IMR-90 (cell line): ENCODE measurements at regions not wholly inside any gene's neighbourhood (a gene's known extent, or its start where the extent isn't known, plus 50 kb on each side); places are given as distances from the start of the nearest gene placed in this dataset.

Experiments used
- ATAC-seq: fragments of 200-7000 bp; cut with Tn5 transposase; 2 replicates; pipeline ENCODE4 v1.9.1; 2020; ENCODE audit warnings: low read depth, mild to moderate bottlenecking, moderate library complexity
- BruUV-seq: library from RNA; stranded (reverse); fragments of 400-500 nt; replicated peaks from 2 replicates; lab custom pipeline; 2021; lab: Mats Ljungman, UMichigan
- CTCF ChIA-PET: fragments of 300-600 bp; formaldehyde crosslinking; extraction: SDS; loops from one replicate; lab custom pipeline; 2021; ENCODE audit warnings: antibody characterized with exemption; lab: Yijun Ruan, JAX
- POLR2A ChIA-PET: fragments of 300-600 bp; sonication (Branson Sonifier 250); formaldehyde crosslinking; loops from one replicate; lab custom pipeline; 2022; ENCODE audit warnings: antibody characterized with exemption; ENCODE audit not compliant: unreplicated experiment; lab: Charles Lee
- DNase-seq: peaks from one replicate; pipeline ENCODE4 v3.0.0; 2013
- H2AFZ ChIP-seq: replicated peaks from 2 replicates; pipeline ENCODE3; 2013; ENCODE audit warnings: low read length, mild to moderate bottlenecking; ENCODE audit not compliant: poor library complexity
- H2AK5ac ChIP-seq: 2 replicates; pipeline ENCODE4 v1.6.1; 2013; ENCODE audit warnings: low read depth, low read length, inconsistent platforms
- H2AK9ac ChIP-seq: replicated peaks from 2 replicates; pipeline ENCODE3; 2013; ENCODE audit warnings: mild to moderate bottlenecking, low read depth, low read length, moderate library complexity; ENCODE audit not compliant: poor library complexity
- H2BK120ac ChIP-seq: 2 replicates; pipeline ENCODE4 v1.6.1; 2013; ENCODE audit warnings: low read depth, low read length, inconsistent platforms
- H2BK15ac ChIP-seq: 3 replicates; pipeline ENCODE4 v1.6.1; 2013; ENCODE audit warnings: low read depth, low read length, inconsistent platforms
- H2BK20ac ChIP-seq: 2 replicates; pipeline ENCODE4 v1.6.1; 2013; ENCODE audit warnings: low read depth, mild to moderate bottlenecking, inconsistent platforms, low read length, moderate library complexity
- H2BK5ac ChIP-seq: 2 replicates; pipeline ENCODE4 v1.6.1; 2013; ENCODE audit warnings: mild to moderate bottlenecking, low read depth, low read length, inconsistent platforms; ENCODE audit not compliant: poor library complexity, severe bottlenecking
- H3K14ac ChIP-seq: replicated peaks from 2 replicates; pipeline ENCODE4 v1.6.1; 2013; ENCODE audit warnings: low read depth, low read length, inconsistent platforms
- H3K18ac ChIP-seq: 2 replicates; pipeline ENCODE4 v1.6.1; 2013; ENCODE audit warnings: low read depth, low read length, control low read depth
- H3K23ac ChIP-seq: 2 replicates; pipeline ENCODE4 v1.6.1; 2013; ENCODE audit warnings: low read depth, low read length, inconsistent platforms
- H3K27ac ChIP-seq: 2 replicates; pipeline ENCODE4 v1.5.1; 2013; ENCODE audit warnings: mild to moderate bottlenecking, control low read depth, low read length; ENCODE audit not compliant: insufficient read depth
- H3K27me3 ChIP-seq: 2 replicates; pipeline ENCODE4 v1.6.1; 2013; ENCODE audit warnings: low read length; ENCODE audit not compliant: control insufficient read depth, insufficient read depth
- H3K36me3 ChIP-seq: 2 replicates; pipeline ENCODE4 v1.6.1; 2013; ENCODE audit warnings: low read length, mixed read lengths; ENCODE audit not compliant: control insufficient read depth, insufficient read depth
- H3K4ac ChIP-seq: 2 replicates; pipeline ENCODE4 v1.6.1; 2013; ENCODE audit warnings: low read depth, low read length, inconsistent platforms
- H3K4me1 ChIP-seq: 2 replicates; pipeline ENCODE4 v1.6.1; 2013; ENCODE audit warnings: low read length, mixed read lengths; ENCODE audit not compliant: control insufficient read depth, insufficient read depth
- H3K4me2 ChIP-seq: 2 replicates; pipeline ENCODE4 v1.6.1; 2013; ENCODE audit warnings: low read depth, mild to moderate bottlenecking, control low read depth, low read length, moderate library complexity
- H3K4me3 ChIP-seq: 2 replicates; pipeline ENCODE4 v1.5.1; 2013; ENCODE audit warnings: low read depth, mild to moderate bottlenecking, control low read depth, low read length, moderate library complexity; ENCODE audit not compliant: insufficient read depth
- H3K56ac ChIP-seq: 2 replicates; pipeline ENCODE4 v1.6.1; 2013; ENCODE audit warnings: low read length, inconsistent platforms; ENCODE audit not compliant: insufficient read depth; ENCODE audit errors: extremely low read depth
- H3K79me1 ChIP-seq, 2 experiments: 2 replicates each; pipeline ENCODE4 v1.6.1; 2013; ENCODE audit warnings: low read length in 2 of 2, inconsistent platforms in 1 of 2, low read depth in 1 of 2
- H3K9ac ChIP-seq: 2 replicates; pipeline ENCODE4 v1.6.1; 2013; ENCODE audit warnings: low read depth, low read length, control low read depth
- H3K9me1 ChIP-seq: 2 replicates; pipeline ENCODE4 v1.6.1; 2013; ENCODE audit warnings: low read length, inconsistent platforms; ENCODE audit not compliant: insufficient read depth
- H3K9me3 ChIP-seq: 2 replicates; pipeline ENCODE4 v1.6.1; 2013; ENCODE audit warnings: low read length; ENCODE audit not compliant: control insufficient read depth, insufficient read depth
- H4K20me1 ChIP-seq: 2 replicates; pipeline ENCODE4 v1.6.1; 2013; ENCODE audit warnings: low read length, inconsistent platforms; ENCODE audit not compliant: insufficient read depth
- H4K5ac ChIP-seq: 2 replicates; pipeline ENCODE4 v1.6.1; 2013; ENCODE audit warnings: mild to moderate bottlenecking, low read depth, low read length, control low read depth
- H4K8ac ChIP-seq, 2 experiments: 2 replicates each; pipeline ENCODE4 v1.6.1; 2013; ENCODE audit warnings: low read depth in 2 of 2, low read length in 2 of 2, control low read depth in 1 of 2, inconsistent platforms in 1 of 2
- H4K91ac ChIP-seq: 2 replicates; pipeline ENCODE4 v1.6.1; 2013; ENCODE audit warnings: low read depth, low read length, inconsistent platforms; ENCODE audit not compliant: insufficient read depth
- CEBPB ChIP-seq: IDR thresholded peaks from 2 replicates; pipeline ENCODE4 v1.6.1; 2012; ENCODE audit warnings: low read depth, low read length, improper control_type of control experiment
- CTCF ChIP-seq: conservative IDR thresholded peaks from 2 replicates; pipeline ENCODE4 v1.5.1; 2012; ENCODE audit warnings: mild to moderate bottlenecking, low read depth, low read length, improper control_type of control experiment
- ELK1 ChIP-seq: fragments of 150-350 bp; IDR thresholded peaks from 2 replicates; pipeline ENCODE4 v1.6.1; 2016; ENCODE audit warnings: low read depth, mild to moderate bottlenecking, low read length, moderate library complexity, borderline replicate concordance
- FOS ChIP-seq: fragments of 150-350 bp; IDR thresholded peaks from 2 replicates; pipeline ENCODE4 v1.6.1; 2016; ENCODE audit warnings: low read depth, low read length
- MAZ ChIP-seq: IDR thresholded peaks from 2 replicates; pipeline ENCODE4 v1.6.1; 2012; ENCODE audit warnings: low read depth, mild to moderate bottlenecking, low read length, improper control_type of control experiment, moderate library complexity, borderline replicate concordance
- NFE2L2 ChIP-seq: fragments of 150-350 bp; IDR thresholded peaks from 2 replicates; pipeline ENCODE4 v1.6.1; 2016; ENCODE audit warnings: low read depth, mild to moderate bottlenecking, low read length
- USF2 ChIP-seq: fragments of 150-350 bp; IDR thresholded peaks from 2 replicates; pipeline ENCODE4 v1.6.1; 2017; ENCODE audit warnings: mild to moderate bottlenecking, antibody characterized with exemption, low read length, low read depth
- WGBS, 2 experiments: methylation state at CpG; one replicate each; pipeline versions ENCODE4 v1.1.5 to v1.1.7; 2013; ENCODE audit warnings: missing lambda C conversion rate in 2 of 2; ENCODE audit not compliant: insufficient read length in 1 of 2; ENCODE audit errors: extremely low coverage in 2 of 2; 5-methylcytosine and 5-hydroxymethylcytosine counted together
- dilution Hi-C: fragments of 300-500 bp; cut with HindIII; formaldehyde crosslinking; loops from one replicate; pipeline ENCODE4 v1.14.3; 2018; ENCODE audit warnings: low sequenced_read_pairs; ENCODE audit not compliant: unreplicated experiment
- in situ Hi-C: fragments of 300-500 bp; cut with MboI; formaldehyde crosslinking; loops from 3 replicates; pipeline ENCODE4 v1.14.3; 2019; ENCODE audit warnings: low sequenced_read_pairs, inconsistent platforms, mixed read lengths
- intact Hi-C: fragments of 100-400 bp; cut with micrococcal nuclease; formaldehyde crosslinking; loops from 2 replicates; pipeline ENCODE4 v1.10.0; 2022

- Histone ChIP-seq H2AK9ac (no peak overlapping the region), H2BK5ac (peak overlapping the region; percentile 97), H3K27ac (no peak overlapping the region), H2BK120ac (peak overlapping the region; percentile 90), H2AK5ac (peak overlapping the region; percentile 52; the same call in 1 of the 2 replicates), H2BK15ac (peak overlapping the region; percentile 63; the same call in 2 of the 3 replicates), H2AFZ (no peak overlapping the region), H4K8ac (peak overlapping the region; percentile 49 to 71; a peak in 3 of 4 replicates), H3K23ac (no peak overlapping the region; the same call in 1 of the 2 replicates), H3K79me1 (peaks cover 0 to 20% of the 10 kb centered on the region in 2 experiments; a peak in 2 of 4 replicates), H4K5ac (peak overlapping the region; percentile 84; the same call in 1 of the 2 replicates), H3K9me3 (no peaks in the 10 kb centered on the region), H3K9ac (no peak overlapping the region), H2BK20ac (peak overlapping the region; percentile 80), H3K18ac (peak overlapping the region; percentile 95; the same call in 1 of the 2 replicates), H4K20me1 (no peaks in the 10 kb centered on the region), H3K4ac (peak overlapping the region; percentile 79; the same call in 1 of the 2 replicates), H3K36me3 (no peaks in the 10 kb centered on the region), H3K14ac (peak overlapping the region; percentile 48; the same call in 1 of the 2 replicates), H3K4me3 (no peak overlapping the region), H3K9me1 (peaks cover 6% of the 10 kb centered on the region; the same call in 1 of the 2 replicates), H4K91ac (peak overlapping the region; percentile 84), H3K4me2 (no peak overlapping the region), H3K56ac (no peak overlapping the region), H3K4me1 (peaks cover 15% of the 10 kb centered on the region), H3K27me3 (no peaks in the 10 kb centered on the region)
- peak; percentile 67 for DNase-seq
- dilution Hi-C loops (no loop called here), intact Hi-C loops (no loop called here), in situ Hi-C loops (no loop called here)
- ATAC-seq = peak; percentile 38
- WGBS, 2 experiments = no CpG with 5 or more reads among the region's 1 CpG
- POLR2A ChIA-PET = no interaction called here
- BruUV-seq = no TSS peak
- CTCF ChIA-PET = interaction anchor here (0.6 to 1.3 kb wide), 3 partner anchors 18 to 529 kb away, joined by 3 to 4 read pairs (median 4); no protein-coding TSS in a partner anchor
- no peak for TF ChIP-seq FOS
- TF ChIP-seq USF2 = no peak
- TF ChIP-seq CTCF = no peak
- no peak for TF ChIP-seq ELK1
- no peak for TF ChIP-seq MAZ
- no peak for TF ChIP-seq NFE2L2
- no peak for TF ChIP-seq CEBPB
Measured at GRCh38 chr5:14064841-14065240, 78.3 kb upstream of the TRIO start.
